HL-60 (cell line): ENCODE measurements at regions not wholly inside any gene's neighbourhood (a gene's known extent, or its start where the extent isn't known, plus 50 kb on each side); places are given as distances from the start of the nearest gene placed in this dataset.

Source experiments
- GABPA ChIP-seq: IDR thresholded peaks from 2 replicates; pipeline ENCODE4 v1.6.1; 2012; ENCODE audit warnings: low read depth
- POLR2AphosphoS5 ChIP-seq: IDR thresholded peaks from 2 replicates; pipeline ENCODE4 v1.6.1; 2012; ENCODE audit warnings: low read depth
- SPI1 ChIP-seq: IDR thresholded peaks from 2 replicates; pipeline ENCODE4 v1.6.1; 2012; ENCODE audit warnings: low read depth, mild to moderate bottlenecking, borderline replicate concordance
- TF ChIP-seq, protein P1 (sequence below): IDR thresholded peaks from one replicate; pipeline ENCODE4 v1.5.1; 2011; ENCODE audit warnings: low read length, control low read depth, inconsistent platforms; ENCODE audit not compliant: insufficient read depth
- TF ChIP-seq, protein P2 (sequence below): IDR thresholded peaks from 2 replicates; pipeline ENCODE4 v1.6.1; 2012; ENCODE audit warnings: low read depth; ENCODE audit not compliant: insufficient replicate concordance

DNA sequence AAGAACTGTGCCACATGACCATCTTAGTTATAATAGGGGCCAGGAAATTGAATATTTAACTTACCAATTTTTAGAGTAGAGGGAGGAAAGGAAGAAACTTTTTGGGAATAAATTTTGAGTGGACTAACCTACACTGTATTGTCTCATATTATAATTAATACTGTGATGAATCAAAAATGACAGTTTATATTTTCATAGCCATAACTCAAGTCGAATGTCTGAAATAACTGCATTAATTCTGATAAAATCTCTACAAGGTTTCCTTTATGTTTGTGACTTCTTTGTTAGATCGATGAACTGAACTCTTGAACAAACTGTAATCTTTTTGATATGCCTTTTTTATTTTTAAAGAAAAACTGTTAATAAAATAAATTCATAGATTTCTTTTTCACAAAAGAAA lies 132.8 kb upstream of the DPH6 start:
- TF ChIP-seq, protein P1, sequence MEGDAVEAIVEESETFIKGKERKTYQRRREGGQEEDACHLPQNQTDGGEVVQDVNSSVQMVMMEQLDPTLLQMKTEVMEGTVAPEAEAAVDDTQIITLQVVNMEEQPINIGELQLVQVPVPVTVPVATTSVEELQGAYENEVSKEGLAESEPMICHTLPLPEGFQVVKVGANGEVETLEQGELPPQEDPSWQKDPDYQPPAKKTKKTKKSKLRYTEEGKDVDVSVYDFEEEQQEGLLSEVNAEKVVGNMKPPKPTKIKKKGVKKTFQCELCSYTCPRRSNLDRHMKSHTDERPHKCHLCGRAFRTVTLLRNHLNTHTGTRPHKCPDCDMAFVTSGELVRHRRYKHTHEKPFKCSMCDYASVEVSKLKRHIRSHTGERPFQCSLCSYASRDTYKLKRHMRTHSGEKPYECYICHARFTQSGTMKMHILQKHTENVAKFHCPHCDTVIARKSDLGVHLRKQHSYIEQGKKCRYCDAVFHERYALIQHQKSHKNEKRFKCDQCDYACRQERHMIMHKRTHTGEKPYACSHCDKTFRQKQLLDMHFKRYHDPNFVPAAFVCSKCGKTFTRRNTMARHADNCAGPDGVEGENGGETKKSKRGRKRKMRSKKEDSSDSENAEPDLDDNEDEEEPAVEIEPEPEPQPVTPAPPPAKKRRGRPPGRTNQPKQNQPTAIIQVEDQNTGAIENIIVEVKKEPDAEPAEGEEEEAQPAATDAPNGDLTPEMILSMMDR: no peak
- TF ChIP-seq POLR2AphosphoS5: no peak
- no peak for TF ChIP-seq GABPA
- TF ChIP-seq, protein P2, sequence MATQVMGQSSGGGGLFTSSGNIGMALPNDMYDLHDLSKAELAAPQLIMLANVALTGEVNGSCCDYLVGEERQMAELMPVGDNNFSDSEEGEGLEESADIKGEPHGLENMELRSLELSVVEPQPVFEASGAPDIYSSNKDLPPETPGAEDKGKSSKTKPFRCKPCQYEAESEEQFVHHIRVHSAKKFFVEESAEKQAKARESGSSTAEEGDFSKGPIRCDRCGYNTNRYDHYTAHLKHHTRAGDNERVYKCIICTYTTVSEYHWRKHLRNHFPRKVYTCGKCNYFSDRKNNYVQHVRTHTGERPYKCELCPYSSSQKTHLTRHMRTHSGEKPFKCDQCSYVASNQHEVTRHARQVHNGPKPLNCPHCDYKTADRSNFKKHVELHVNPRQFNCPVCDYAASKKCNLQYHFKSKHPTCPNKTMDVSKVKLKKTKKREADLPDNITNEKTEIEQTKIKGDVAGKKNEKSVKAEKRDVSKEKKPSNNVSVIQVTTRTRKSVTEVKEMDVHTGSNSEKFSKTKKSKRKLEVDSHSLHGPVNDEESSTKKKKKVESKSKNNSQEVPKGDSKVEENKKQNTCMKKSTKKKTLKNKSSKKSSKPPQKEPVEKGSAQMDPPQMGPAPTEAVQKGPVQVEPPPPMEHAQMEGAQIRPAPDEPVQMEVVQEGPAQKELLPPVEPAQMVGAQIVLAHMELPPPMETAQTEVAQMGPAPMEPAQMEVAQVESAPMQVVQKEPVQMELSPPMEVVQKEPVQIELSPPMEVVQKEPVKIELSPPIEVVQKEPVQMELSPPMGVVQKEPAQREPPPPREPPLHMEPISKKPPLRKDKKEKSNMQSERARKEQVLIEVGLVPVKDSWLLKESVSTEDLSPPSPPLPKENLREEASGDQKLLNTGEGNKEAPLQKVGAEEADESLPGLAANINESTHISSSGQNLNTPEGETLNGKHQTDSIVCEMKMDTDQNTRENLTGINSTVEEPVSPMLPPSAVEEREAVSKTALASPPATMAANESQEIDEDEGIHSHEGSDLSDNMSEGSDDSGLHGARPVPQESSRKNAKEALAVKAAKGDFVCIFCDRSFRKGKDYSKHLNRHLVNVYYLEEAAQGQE: no peak
- no peak for TF ChIP-seq SPI1
